BE2C (cell line): ENCODE measurements at regions not wholly inside any gene's neighbourhood (a gene's known extent, or its start where the extent isn't known, plus 50 kb on each side); places are given as distances from the start of the nearest gene placed in this dataset.

Source experiments
- DNase-seq: peaks from one replicate; pipeline ENCODE4 v3.0.0-alpha.2; 2020
- H3K27me3 ChIP-seq: fragments of 250-450 bp; sonication (Bioruptor Pico); 2 replicates; pipeline ENCODE4 v1.5.1; 2020; ENCODE audit warnings: mild to moderate bottlenecking
- H3K36me3 ChIP-seq: fragments of 250-450 bp; sonication (Bioruptor Pico); 2 replicates; pipeline ENCODE4 v1.5.1; 2020; ENCODE audit warnings: mild to moderate bottlenecking
- H3K4me1 ChIP-seq: fragments of 250-450 bp; sonication (Bioruptor Pico); 2 replicates; pipeline ENCODE4 v1.5.1; 2020
- H3K4me3 ChIP-seq: 2 replicates; pipeline ENCODE4 v1.5.1; 2011; ENCODE audit warnings: low read depth, low read length
- H3K9me3 ChIP-seq: fragments of 250-450 bp; sonication (Bioruptor Pico); 2 replicates; pipeline ENCODE4 v1.5.1; 2020
- CTCF ChIP-seq: IDR thresholded peaks from 2 replicates; pipeline ENCODE4 v1.5.1; 2012; ENCODE audit warnings: mild to moderate bottlenecking, low read depth, low read length

DNA sequence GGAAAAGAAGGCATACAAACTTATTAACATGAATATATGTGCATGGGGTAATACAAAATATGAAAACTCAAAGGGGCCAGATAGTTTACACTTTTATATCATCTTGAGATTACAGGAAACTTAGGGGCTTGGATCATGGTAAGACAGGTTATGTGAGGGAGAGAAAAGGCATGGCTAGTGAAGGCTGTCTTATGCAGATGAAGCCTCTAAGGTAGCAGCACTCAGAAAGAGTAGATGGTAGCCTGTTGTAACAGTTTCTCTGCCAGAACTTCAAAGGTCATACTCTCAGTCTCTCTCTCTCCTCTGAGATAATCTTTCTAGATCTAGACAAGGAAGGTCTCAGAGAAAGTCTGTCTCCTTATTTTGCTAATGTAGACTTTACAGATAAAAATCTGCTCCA lies 57.2 kb upstream of the FGF10 start:
- no peaks in the 10 kb centered on the region for H3K27me3 ChIP-seq
- no peaks in the 10 kb centered on the region for H3K4me1 ChIP-seq
- no peak for TF ChIP-seq CTCF
- H3K4me3 ChIP-seq: no peak overlapping the region
- H3K9me3 ChIP-seq: no peaks in the 10 kb centered on the region
- H3K36me3 ChIP-seq: no peaks in the 10 kb centered on the region
- DNase-seq: no peak

DNA sequence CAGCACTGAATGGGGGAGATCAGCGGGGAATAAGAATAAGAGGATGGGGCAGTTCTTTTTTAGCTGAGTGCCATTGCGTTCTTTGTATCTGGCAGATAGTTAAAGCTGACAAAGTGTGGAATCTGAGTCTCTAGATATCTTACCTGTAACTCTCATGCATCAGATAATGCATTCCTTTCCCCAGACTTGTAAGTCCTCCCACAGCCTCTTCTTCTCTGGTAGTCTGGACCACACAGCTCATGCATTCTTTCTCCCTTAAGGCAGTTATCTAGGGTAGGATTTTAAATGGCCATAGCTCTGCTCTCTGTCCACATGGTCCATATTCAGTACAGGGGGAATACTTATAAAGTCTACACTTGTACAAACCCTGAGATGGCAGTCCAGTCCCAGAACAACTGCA lies 54.0 kb upstream of the FGF10 start:
- no peak for TF ChIP-seq CTCF
- Histone ChIP-seq H3K4me1 (no peaks in the 10 kb centered on the region), H3K27me3 (no peaks in the 10 kb centered on the region), H3K36me3 (no peaks in the 10 kb centered on the region), H3K4me3 (no peak overlapping the region), H3K9me3 (no peaks in the 10 kb centered on the region)
- no peak for DNase-seq

GRCh38 chr5:44441460-44441859 lies 52.2 kb upstream of the FGF10 start:
- Histone ChIP-seq H3K4me3 (no peak overlapping the region), H3K4me1 (no peaks in the 10 kb centered on the region), H3K36me3 (no peaks in the 10 kb centered on the region), H3K9me3 (no peaks in the 10 kb centered on the region), H3K27me3 (no peaks in the 10 kb centered on the region)
- TF ChIP-seq CTCF: no peak
- DNase-seq: no peak

- H3K4me3 ChIP-seq: no peak overlapping the region
- no peaks in the 10 kb centered on the region for H3K9me3 ChIP-seq
- no peaks in the 10 kb centered on the region for H3K36me3 ChIP-seq
- no peaks in the 10 kb centered on the region for H3K4me1 ChIP-seq
- H3K27me3 ChIP-seq: no peaks in the 10 kb centered on the region
- no peak for DNase-seq
- no peak for TF ChIP-seq CTCF
Measured at GRCh38 chr5:44440186-44440585, 51.0 kb upstream of the FGF10 start.
